ENCODE measurements at regions not wholly inside any gene's neighbourhood (a gene's known extent, or its start where the extent isn't known, plus 50 kb on each side); places are given as distances from the start of the nearest gene placed in this dataset.

GRCh38 chr2:198490748-198491147 lies 686.4 kb downstream of the PLCL1 start:
- no peak overlapping the region for H3K4me2 ChIP-seq (ENCODE audit: low read length, poor library complexity, severe bottlenecking)
- H3K27me3 ChIP-seq (ENCODE audit: control insufficient read depth in 1 of 2, insufficient read depth in 1 of 2, low read length in 2 of 2): no peaks in the 10 kb centered on the region
- H2BK12ac ChIP-seq (ENCODE audit: low read length in 2 of 2): no peak overlapping the region
- no peaks in the 10 kb centered on the region for H3K9me3 ChIP-seq (ENCODE audit: control insufficient read depth, low read length)
- H3K18ac ChIP-seq (ENCODE audit: low read depth in 1 of 2, low read length in 2 of 2): no peak overlapping the region
- no peak overlapping the region for H2BK15ac ChIP-seq (ENCODE audit: low read depth, poor library complexity, severe bottlenecking)
- no peak overlapping the region for H4K91ac ChIP-seq (ENCODE audit: low read length)
- 43% methylated on average over 2 of the region's 2 CpGs for WGBS
- no peak overlapping the region for H3K4ac ChIP-seq (ENCODE audit: low read depth in 1 of 2, low read length in 2 of 2)
- H3K79me1 ChIP-seq (replicated peaks; ENCODE audit: low read length, poor library complexity, severe bottlenecking): no peaks in the 10 kb centered on the region
- H2BK5ac ChIP-seq (ENCODE audit: low read depth, low read length, poor library complexity, severe bottlenecking): no peak overlapping the region
- H3K9ac ChIP-seq (ENCODE audit: low read length): no peak overlapping the region
- no peak overlapping the region for H2BK120ac ChIP-seq (ENCODE audit: low read depth, low read length)
- no peak overlapping the region for H3K27ac ChIP-seq (ENCODE audit: low read length, poor library complexity, severe bottlenecking)
- no peak overlapping the region for H3K4me3 ChIP-seq (ENCODE audit: insufficient read depth in 1 of 2, low read depth in 1 of 2, low read length in 2 of 2)
- no peak overlapping the region for H2AFZ ChIP-seq (ENCODE audit: low read depth, low read length)
- no peak overlapping the region for H3K23ac ChIP-seq (ENCODE audit: low read length in 2 of 2)
- no peak overlapping the region for H3K14ac ChIP-seq (ENCODE audit: low read length in 2 of 2)
- no peaks in the 10 kb centered on the region for H3K4me1 ChIP-seq (ENCODE audit: control insufficient read depth, insufficient read depth, low read depth, low read length)
- H4K8ac ChIP-seq (ENCODE audit: low read length): no peak overlapping the region
- no peaks in the 10 kb centered on the region for H3K36me3 ChIP-seq (ENCODE audit: control insufficient read depth in 1 of 2, insufficient read depth in 2 of 2, low read depth in 1 of 2, low read length in 2 of 2)
- H2AK5ac ChIP-seq (ENCODE audit: low read length, severe bottlenecking): no peak overlapping the region
- no peak for DNase-seq

DNA sequence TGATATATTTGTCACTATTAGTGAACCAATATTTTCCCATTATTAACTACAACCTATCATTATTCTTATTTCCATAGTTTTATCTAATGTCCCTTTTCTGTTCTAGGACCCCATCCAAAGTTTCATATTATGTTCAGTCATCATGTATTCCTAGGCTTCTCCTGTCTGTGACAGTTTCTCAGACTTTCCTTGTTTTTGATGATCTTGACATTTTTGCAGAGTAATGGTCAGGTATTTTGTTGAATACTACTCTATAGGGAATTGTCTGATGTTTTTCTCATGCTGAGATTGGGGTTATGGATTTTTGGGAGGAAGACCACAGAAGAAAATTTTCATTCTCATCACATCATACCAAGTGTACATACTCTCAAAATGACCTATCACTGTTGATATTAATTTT lies 684.6 kb downstream of the PLCL1 start:
- Histone ChIP-seq H3K23ac (ENCODE audit: low read length in 2 of 2) (no peak overlapping the region), H3K18ac (ENCODE audit: low read depth in 1 of 2, low read length in 2 of 2) (no peak overlapping the region), H3K79me1 (replicated peaks; ENCODE audit: low read length, poor library complexity, severe bottlenecking) (no peaks in the 10 kb centered on the region)

DNA sequence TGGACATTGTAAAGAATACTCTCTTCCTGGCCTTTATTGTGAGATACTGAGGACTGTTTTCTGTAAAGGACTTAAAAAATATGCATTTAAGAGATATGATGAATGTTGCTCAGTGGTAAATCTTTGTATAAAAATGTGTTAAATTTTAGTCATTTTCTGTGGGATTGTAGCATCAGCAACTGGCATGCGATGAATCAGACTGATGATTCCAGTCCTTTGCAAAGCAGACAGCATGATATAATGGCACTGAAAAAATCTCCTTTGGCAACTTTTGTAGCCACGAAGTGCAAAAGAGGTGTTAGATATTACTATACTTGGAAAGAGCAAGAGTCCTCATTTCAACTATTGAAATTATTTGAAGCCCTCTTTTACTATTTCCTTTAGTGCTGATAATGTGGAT lies 678.7 kb downstream of the PLCL1 start:
- Histone ChIP-seq H3K79me1 (replicated peaks; ENCODE audit: low read length, poor library complexity, severe bottlenecking) (no peaks in the 10 kb centered on the region), H2BK12ac (ENCODE audit: low read length in 2 of 2) (no peak overlapping the region), H3K14ac (ENCODE audit: low read length in 2 of 2) (no peak overlapping the region), H3K27me3 (ENCODE audit: control insufficient read depth in 1 of 2, insufficient read depth in 1 of 2, low read length in 2 of 2) (no peaks in the 10 kb centered on the region), H3K9ac (ENCODE audit: low read length) (no peak overlapping the region), H3K18ac (ENCODE audit: low read depth in 1 of 2, low read length in 2 of 2) (no peak overlapping the region), H3K23ac (ENCODE audit: low read length in 2 of 2) (no peak overlapping the region), H4K91ac (ENCODE audit: low read length) (no peak overlapping the region), H3K27ac (ENCODE audit: low read length, poor library complexity, severe bottlenecking) (no peak overlapping the region), H3K4me3 (ENCODE audit: insufficient read depth in 1 of 2, low read depth in 1 of 2, low read length in 2 of 2) (no peak overlapping the region), H3K4ac (ENCODE audit: low read depth in 1 of 2, low read length in 2 of 2) (no peak overlapping the region), H2AFZ (ENCODE audit: low read depth, low read length) (no peak overlapping the region), H2BK15ac (ENCODE audit: low read depth, poor library complexity, severe bottlenecking) (no peak overlapping the region), H3K36me3 (ENCODE audit: control insufficient read depth in 1 of 2, insufficient read depth in 2 of 2, low read depth in 1 of 2, low read length in 2 of 2) (no peaks in the 10 kb centered on the region), H4K8ac (ENCODE audit: low read length) (no peak overlapping the region), H2BK120ac (ENCODE audit: low read depth, low read length) (no peak overlapping the region), H3K4me2 (ENCODE audit: low read length, poor library complexity, severe bottlenecking) (no peak overlapping the region), H2BK5ac (ENCODE audit: low read depth, low read length, poor library complexity, severe bottlenecking) (no peak overlapping the region), H3K9me3 (ENCODE audit: control insufficient read depth, low read length) (no peaks in the 10 kb centered on the region), H3K4me1 (ENCODE audit: control insufficient read depth, insufficient read depth, low read depth, low read length) (no peaks in the 10 kb centered on the region), H2AK5ac (ENCODE audit: low read length, severe bottlenecking) (no peak overlapping the region)
- DNase-seq: no peak
- 89% methylated on average over 1 of the region's 2 CpGs for WGBS

More for the DNA sequence above, 684.6 kb downstream of the PLCL1 start:
- H3K9ac ChIP-seq (ENCODE audit: low read length): no peak overlapping the region
- no peaks in the 10 kb centered on the region for H3K27me3 ChIP-seq (ENCODE audit: control insufficient read depth in 1 of 2, insufficient read depth in 1 of 2, low read length in 2 of 2)
- H2AK5ac ChIP-seq (ENCODE audit: low read length, severe bottlenecking): no peak overlapping the region
- H3K36me3 ChIP-seq (ENCODE audit: control insufficient read depth in 1 of 2, insufficient read depth in 2 of 2, low read depth in 1 of 2, low read length in 2 of 2): no peaks in the 10 kb centered on the region
- H3K4me1 ChIP-seq (ENCODE audit: control insufficient read depth, insufficient read depth, low read depth, low read length): no peaks in the 10 kb centered on the region
- H2AFZ ChIP-seq (ENCODE audit: low read depth, low read length): no peak overlapping the region
- no peak overlapping the region for H2BK12ac ChIP-seq (ENCODE audit: low read length in 2 of 2)
- no peaks in the 10 kb centered on the region for H3K9me3 ChIP-seq (ENCODE audit: control insufficient read depth, low read length)
- no peak overlapping the region for H2BK5ac ChIP-seq (ENCODE audit: low read depth, low read length, poor library complexity, severe bottlenecking)
- H4K91ac ChIP-seq (ENCODE audit: low read length): no peak overlapping the region
- H4K8ac ChIP-seq (ENCODE audit: low read length): no peak overlapping the region
- H3K4ac ChIP-seq (ENCODE audit: low read depth in 1 of 2, low read length in 2 of 2): no peak overlapping the region
- no peak overlapping the region for H2BK120ac ChIP-seq (ENCODE audit: low read depth, low read length)
- no peak overlapping the region for H3K14ac ChIP-seq (ENCODE audit: low read length in 2 of 2)
- H3K4me3 ChIP-seq (ENCODE audit: insufficient read depth in 1 of 2, low read depth in 1 of 2, low read length in 2 of 2): no peak overlapping the region
- no peak overlapping the region for H3K4me2 ChIP-seq (ENCODE audit: low read length, poor library complexity, severe bottlenecking)
- no peak overlapping the region for H3K27ac ChIP-seq (ENCODE audit: low read length, poor library complexity, severe bottlenecking)
- no peak for DNase-seq
- no peak overlapping the region for H2BK15ac ChIP-seq (ENCODE audit: low read depth, poor library complexity, severe bottlenecking)

GRCh38 chr2:198479065-198479464 lies 674.7 kb downstream of the PLCL1 start:
- H2AFZ ChIP-seq (ENCODE audit: low read depth, low read length): no peak overlapping the region
- H2AK5ac ChIP-seq (ENCODE audit: low read length, severe bottlenecking): no peak overlapping the region
- no peaks in the 10 kb centered on the region for H3K4me1 ChIP-seq (ENCODE audit: control insufficient read depth, insufficient read depth, low read depth, low read length)
- no peak overlapping the region for H3K23ac ChIP-seq (ENCODE audit: low read length in 2 of 2)
- H3K79me1 ChIP-seq (replicated peaks; ENCODE audit: low read length, poor library complexity, severe bottlenecking): no peaks in the 10 kb centered on the region
- H3K18ac ChIP-seq (ENCODE audit: low read depth in 1 of 2, low read length in 2 of 2): no peak overlapping the region
- no peaks in the 10 kb centered on the region for H3K36me3 ChIP-seq (ENCODE audit: control insufficient read depth in 1 of 2, insufficient read depth in 2 of 2, low read depth in 1 of 2, low read length in 2 of 2)
- no peak overlapping the region for H2BK120ac ChIP-seq (ENCODE audit: low read depth, low read length)
- H3K27me3 ChIP-seq (ENCODE audit: control insufficient read depth in 1 of 2, insufficient read depth in 1 of 2, low read length in 2 of 2): no peaks in the 10 kb centered on the region
- H2BK12ac ChIP-seq (ENCODE audit: low read length in 2 of 2): no peak overlapping the region
- H3K14ac ChIP-seq (ENCODE audit: low read length in 2 of 2): no peak overlapping the region
- no peak overlapping the region for H2BK15ac ChIP-seq (ENCODE audit: low read depth, poor library complexity, severe bottlenecking)
- no peak overlapping the region for H3K4me2 ChIP-seq (ENCODE audit: low read length, poor library complexity, severe bottlenecking)
- H4K91ac ChIP-seq (ENCODE audit: low read length): no peak overlapping the region
- no peak overlapping the region for H3K4me3 ChIP-seq (ENCODE audit: insufficient read depth in 1 of 2, low read depth in 1 of 2, low read length in 2 of 2)
- no peaks in the 10 kb centered on the region for H3K9me3 ChIP-seq (ENCODE audit: control insufficient read depth, low read length)
- H4K8ac ChIP-seq (ENCODE audit: low read length): no peak overlapping the region
- H3K27ac ChIP-seq (ENCODE audit: low read length, poor library complexity, severe bottlenecking): no peak overlapping the region
- no peak overlapping the region for H2BK5ac ChIP-seq (ENCODE audit: low read depth, low read length, poor library complexity, severe bottlenecking)
- no peak for DNase-seq
- H3K4ac ChIP-seq (ENCODE audit: low read depth in 1 of 2, low read length in 2 of 2): no peak overlapping the region
- WGBS: no CpG with 5 or more reads among the region's 2 CpGs
- no peak overlapping the region for H3K9ac ChIP-seq (ENCODE audit: low read length)
